COLO829 (cell line): ENCODE measurements at regions not wholly inside any gene's neighbourhood (a gene's known extent, or its start where the extent isn't known, plus 50 kb on each side); places are given as distances from the start of the nearest gene placed in this dataset.
"Not testable (repeated sequence)": the region's sequence is repeated elsewhere in the genome, so short reads cannot be mapped to it uniquely, and the experiment has no call there.

Experiments
- DNase-seq: peaks from one replicate; pipeline ENCODE4 v3.0.0; 2012; ENCODE audit warnings: low spot score

DNA sequence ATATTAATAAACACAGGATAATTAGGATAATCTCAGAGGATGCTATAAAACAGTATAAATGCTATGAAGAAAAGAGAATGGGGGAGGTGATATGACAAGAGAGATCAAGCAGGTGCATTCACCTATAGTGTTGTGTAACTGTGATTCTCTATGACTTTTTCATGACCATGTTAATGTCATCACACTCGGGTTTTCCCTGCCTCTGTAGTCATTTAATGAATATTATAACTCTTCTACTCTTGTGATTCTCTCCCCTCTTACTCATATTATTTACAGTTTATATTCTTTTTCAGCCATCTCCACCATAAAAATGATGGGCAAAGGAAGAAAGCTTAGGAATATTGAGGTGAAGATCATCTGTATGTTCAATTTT, 106.9 kb upstream of the SGK1 start:
- no peak for DNase-seq

DNA sequence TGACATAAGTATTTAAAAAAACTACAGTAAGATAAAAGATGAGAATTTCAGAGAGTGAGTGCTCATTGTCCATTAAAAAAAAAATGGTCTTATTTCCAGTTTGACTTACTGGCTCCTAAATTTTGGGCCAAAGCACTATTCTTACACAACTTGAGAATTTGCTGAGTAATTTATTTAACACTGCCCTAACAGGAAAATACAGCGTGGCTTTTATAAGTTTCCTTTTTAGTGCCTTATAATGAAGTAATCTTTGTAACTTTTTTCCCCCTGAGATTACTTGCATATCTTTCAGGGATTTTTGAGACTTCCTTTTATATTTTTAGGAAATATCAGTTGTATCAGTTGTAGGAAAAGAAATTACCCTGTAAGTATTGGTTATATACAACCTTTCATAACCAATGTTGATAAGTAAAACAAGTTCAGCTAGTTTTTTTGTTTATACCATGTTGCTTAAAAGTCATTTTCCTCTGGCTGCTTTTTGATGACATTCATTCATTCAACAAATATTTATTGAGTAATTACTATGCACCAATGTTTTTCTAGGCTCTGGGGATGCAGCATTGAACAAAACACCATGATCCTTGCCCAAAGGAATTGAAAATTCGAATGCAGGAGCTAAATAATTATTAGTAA, 106.4 kb upstream of the SGK1 start:
- DNase-seq: no peak

- no peak for DNase-seq
Measured at GRCh38 chr6:134422426-134423231, 104.7 kb upstream of the SGK1 start.

DNA sequence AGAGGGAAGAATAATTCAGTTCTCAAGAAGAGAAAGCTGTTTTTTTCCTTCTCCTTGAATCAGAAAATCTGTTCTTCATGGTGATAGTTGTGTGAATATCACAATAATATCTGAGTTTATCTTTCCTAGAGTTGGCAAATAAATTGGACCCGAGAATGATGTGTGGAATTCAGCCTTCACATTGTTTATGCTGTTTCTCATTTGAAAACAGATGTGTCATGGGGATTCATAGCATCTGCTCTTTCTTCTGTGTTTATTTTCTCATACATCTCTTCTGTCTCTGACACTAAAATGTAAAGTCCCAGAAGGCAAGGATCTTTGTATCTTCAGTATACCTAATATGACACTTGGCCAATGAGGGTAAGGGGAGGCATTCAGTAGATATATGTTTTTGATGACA, 103.6 kb upstream of the SGK1 start:
- no peak for DNase-seq

- DNase-seq: no peak
Measured at GRCh38 chr6:134420614-134421181, 102.8 kb upstream of the SGK1 start.

DNA sequence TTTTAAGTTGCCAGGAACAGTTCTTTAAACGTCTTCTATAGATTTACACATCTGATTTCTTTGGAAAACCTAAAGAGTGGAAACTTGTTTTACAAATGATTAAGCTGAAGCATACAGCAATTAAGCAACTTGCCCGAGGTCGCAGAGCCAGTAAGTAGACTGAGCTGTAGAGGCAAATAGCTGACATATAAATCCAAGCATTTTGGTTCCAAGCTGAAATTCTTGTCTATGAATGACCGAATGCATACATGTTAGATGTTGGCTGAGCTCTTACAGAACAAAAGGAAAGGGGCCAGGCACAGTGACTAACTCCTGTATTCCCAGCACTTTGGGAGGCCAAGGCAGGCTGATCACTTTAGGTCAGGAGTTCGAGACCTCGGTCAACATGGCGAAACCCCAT, 101.8 kb upstream of the SGK1 start:
- DNase-seq: no peak

- no peak for DNase-seq
Measured at GRCh38 chr6:134416418-134417154, 98.7 kb upstream of the SGK1 start.

- no peak for DNase-seq
Measured at GRCh38 chr6:134415656-134416055, 97.7 kb upstream of the SGK1 start.

DNA sequence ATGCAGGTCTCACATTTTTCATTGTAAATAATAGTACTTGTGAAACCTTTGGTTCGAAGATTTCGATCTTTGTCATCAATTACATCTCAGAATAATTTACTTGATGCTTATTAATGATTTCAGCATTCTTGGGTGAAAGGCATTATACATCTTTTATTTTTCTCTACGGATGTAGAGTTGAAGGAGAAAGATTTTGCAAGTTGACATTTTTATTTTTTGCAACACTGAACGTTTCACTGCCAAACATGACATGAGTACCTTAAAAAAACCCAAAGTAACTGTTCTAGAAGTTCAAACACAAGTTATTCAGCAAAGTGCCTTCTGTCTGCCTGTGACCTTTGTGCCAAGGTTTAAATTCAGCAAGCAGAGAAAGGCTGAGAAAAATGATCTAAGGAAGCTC, 97.3 kb upstream of the SGK1 start:
- no peak for DNase-seq

DNA sequence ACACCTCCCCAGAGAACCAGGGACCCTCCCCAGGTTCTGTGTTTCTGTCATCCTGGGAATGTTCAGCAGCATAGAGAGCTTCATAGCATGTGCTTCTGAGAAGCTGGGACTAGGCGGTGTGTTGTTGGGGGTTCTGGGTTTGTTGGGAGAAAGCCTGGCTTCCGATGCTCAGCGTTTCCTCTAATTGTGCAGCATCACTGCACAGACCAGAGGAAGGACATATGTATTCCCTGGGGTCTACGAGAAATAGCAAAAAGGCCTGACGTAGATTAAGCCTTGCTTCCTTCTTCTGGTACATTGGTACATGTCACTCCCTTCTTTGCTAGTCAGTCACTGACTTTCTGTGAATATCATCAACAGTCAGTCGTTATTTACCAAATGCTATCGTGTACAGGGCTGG, 96.9 kb upstream of the SGK1 start:
- no peak for DNase-seq

DNA sequence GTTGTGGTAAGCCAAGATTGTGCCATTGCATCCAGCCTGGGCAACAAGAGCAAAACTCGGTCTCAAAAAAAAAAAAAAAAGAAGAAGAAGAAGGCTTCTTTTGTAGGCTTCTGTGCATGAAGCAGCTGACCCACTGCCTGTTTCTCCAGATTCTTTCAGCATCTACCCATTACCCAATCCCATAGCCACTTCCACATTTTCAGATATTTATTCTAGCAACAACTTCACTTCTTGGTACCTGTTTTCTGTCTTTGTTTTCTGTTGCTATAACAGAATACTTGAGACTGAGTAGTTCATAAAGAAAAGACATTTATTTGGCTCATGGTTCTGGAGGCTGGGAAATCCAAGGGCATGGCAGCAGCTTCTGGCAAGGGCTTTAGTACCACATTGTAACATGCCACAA, 95.3 kb upstream of the SGK1 start:
- no peak for DNase-seq

DNA sequence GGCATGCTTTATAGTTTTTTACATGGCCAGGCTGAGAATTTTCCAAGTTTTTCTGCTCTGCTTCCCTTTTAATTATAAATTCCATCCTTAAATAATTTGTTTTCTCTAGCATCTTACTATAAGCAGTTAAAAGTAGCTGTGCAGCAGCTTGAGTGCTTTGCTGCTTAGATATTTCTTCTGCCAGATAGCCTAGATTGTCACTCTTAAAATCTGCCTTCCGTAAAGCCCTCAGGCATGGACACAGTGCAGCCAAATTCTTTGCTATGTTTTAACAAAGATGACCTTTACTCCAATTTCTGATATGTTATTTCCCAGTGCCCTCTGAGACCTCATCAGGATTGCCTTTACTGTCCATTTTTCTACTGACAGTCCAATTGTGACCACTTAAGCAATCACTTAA, 92.6 kb upstream of the SGK1 start:
- peak; percentile 12 for DNase-seq

GRCh38 chr6:134407791-134408190, 89.9 kb upstream of the SGK1 start:
- no peak for DNase-seq

DNA sequence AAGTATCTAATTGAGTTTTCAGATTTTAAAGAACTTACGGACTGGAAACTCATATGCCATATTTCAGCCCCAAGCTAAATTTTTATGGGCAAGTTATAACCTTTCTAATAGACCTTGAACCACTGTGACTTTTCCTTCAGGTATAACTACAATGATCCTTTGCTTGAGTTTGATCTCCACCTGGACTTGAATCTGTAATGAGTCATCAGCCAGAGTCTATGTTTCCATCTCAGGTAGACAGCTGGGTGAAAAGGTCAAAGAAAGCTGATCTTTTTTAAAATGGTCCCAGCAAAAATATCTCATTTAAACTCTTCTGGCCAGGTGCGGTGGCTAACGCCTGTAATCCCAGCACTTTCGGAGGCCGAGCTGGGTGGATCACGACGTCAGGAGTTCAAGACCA, 88.4 kb upstream of the SGK1 start:
- no peak for DNase-seq

GRCh38 chr6:134405386-134406087, 87.6 kb upstream of the SGK1 start:
- no peak for DNase-seq

DNA sequence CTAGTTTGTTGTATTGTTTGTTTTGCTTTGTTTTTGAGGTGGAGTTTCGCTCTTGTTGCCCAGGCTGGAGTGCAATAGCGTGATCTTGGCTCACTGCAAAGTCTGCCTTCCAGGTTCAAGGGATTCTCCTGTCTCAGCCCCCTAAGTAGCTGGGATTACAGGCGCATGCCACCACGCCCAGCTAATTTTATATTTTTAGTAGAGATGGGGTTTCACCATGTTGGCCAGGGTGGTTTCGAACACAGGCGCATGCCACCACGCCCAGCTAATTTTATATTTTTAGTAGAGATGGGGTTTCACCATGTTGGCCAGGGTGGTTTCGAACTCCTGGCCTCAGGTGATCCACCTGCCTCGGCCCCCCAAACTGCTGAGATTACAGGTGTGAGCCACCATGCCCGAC, 85.4 kb upstream of the SGK1 start:
- not testable (repeated sequence) for DNase-seq

DNA sequence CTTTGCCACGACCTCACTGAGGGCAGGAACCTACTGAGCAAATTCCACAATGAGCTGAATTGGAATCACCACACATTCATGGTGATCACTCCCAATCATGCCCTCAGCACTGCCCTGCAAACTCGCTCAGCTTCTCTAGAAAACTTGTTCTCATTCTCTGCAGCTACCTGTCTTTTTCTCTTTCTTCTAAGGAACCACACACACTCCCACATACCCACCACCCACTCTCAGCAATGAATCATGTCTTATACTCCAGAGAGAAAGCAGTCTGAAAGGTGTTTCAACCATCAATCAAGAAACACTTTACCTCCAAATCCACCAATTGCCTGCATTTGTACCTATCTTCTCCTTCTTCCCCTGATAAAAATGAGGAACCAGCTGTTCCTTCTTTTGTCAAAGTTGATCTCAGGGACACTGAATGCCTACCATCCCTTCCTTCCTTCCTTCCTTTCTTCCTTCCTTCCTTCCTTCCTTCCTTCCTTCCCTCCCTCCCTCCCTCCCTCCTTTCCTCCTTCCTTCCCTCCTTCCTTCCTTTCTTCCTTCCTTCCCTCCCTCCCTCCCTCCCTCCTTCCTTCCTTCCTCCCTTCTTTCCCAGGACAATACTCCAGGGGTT, 84.6 kb upstream of the SGK1 start:
- no peak for DNase-seq

DNA sequence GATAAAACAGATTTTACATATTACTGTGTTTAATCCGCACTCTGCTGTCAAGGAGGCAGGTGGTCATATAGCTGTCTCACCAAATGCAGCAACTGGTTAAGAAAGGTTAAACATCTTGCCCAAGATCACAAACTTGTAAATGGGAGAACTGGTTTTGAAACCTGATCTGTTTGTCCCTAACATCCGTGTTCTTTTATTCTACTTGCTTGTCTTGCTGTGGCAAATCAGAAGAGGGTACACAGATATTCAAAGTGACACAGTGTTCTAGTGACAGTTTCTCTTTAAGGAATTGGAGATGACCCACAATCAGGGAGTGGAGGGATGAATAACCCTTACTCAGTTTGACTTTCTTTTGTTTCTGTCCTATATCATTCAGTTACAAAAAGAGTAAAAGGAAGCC, 83.0 kb upstream of the SGK1 start:
- no peak for DNase-seq

GRCh38 chr6:134398453-134398852, 80.5 kb upstream of the SGK1 start:
- no peak for DNase-seq

GRCh38 chr6:134397676-134398075, 79.8 kb upstream of the SGK1 start:
- DNase-seq: no peak

DNA sequence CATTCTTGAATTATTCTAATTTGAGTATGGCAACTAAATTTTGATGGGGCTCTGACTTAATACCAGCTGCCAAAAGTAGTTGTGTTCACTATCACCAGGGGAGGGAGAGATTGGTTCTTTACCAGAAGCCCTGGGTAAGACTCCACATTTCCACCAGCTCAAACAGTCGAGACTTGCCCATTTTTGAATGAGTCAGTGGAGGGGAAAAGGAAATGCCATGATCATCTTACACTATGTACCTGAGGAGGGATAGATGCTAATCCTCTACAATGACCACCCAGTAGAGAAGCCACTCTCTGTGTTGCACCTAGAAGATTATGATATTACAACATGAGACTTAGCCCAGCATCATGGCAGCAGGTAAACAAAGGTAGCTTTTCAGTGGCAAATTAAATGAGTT, 77.0 kb upstream of the SGK1 start:
- DNase-seq: no peak

- DNase-seq: no peak
Measured at GRCh38 chr6:134394208-134394607, 76.3 kb upstream of the SGK1 start.
